ENCODE measurements at regions not wholly inside any gene's neighbourhood (a gene's known extent, or its start where the extent isn't known, plus 50 kb on each side); places are given as distances from the start of the nearest gene placed in this dataset.
A peak's percentile ranks its signal among the peaks of the same experiment; 100 is the strongest.

- Histone ChIP-seq H2AK5ac (ENCODE audit: low read length, severe bottlenecking) (peak overlapping the region; percentile 18), H3K14ac (ENCODE audit: low read length in 2 of 2) (peak overlapping the region in 1 of 2 experiments; percentile 63), H3K9ac (ENCODE audit: low read length) (peak overlapping the region; percentile 87), H2BK15ac (ENCODE audit: low read depth, poor library complexity, severe bottlenecking) (no peak overlapping the region), H3K27ac (ENCODE audit: low read length, poor library complexity, severe bottlenecking) (peak overlapping the region; percentile 61), H2BK120ac (ENCODE audit: low read depth, low read length) (peak overlapping the region; percentile 35), H3K27me3 (ENCODE audit: control insufficient read depth in 1 of 2, insufficient read depth in 1 of 2, low read length in 2 of 2) (no peaks in the 10 kb centered on the region), H2AFZ (ENCODE audit: low read depth, low read length) (no peak overlapping the region), H4K8ac (ENCODE audit: low read length) (no peak overlapping the region), H3K4me3 (ENCODE audit: insufficient read depth in 1 of 2, low read depth in 1 of 2, low read length in 2 of 2) (no peak overlapping the region), H3K4me2 (ENCODE audit: low read length, poor library complexity, severe bottlenecking) (no peak overlapping the region), H3K23ac (ENCODE audit: low read length in 2 of 2) (peak overlapping the region in 1 of 2 experiments; percentile 50), H3K79me1 (replicated peaks; ENCODE audit: low read length, poor library complexity, severe bottlenecking) (peaks cover 10% of the 10 kb centered on the region), H3K36me3 (ENCODE audit: control insufficient read depth in 1 of 2, insufficient read depth in 2 of 2, low read depth in 1 of 2, low read length in 2 of 2) (peaks cover 4 to 53% of the 10 kb centered on the region in 2 experiments), H2BK5ac (ENCODE audit: low read depth, low read length, poor library complexity, severe bottlenecking) (peak overlapping the region; percentile 14), H2BK12ac (ENCODE audit: low read length in 2 of 2) (peak overlapping the region; percentile 38 to 47), H3K9me3 (ENCODE audit: control insufficient read depth, low read length) (no peaks in the 10 kb centered on the region), H3K18ac (ENCODE audit: low read depth in 1 of 2, low read length in 2 of 2) (peak overlapping the region; percentile 63 to 93), H4K91ac (ENCODE audit: low read length) (no peak overlapping the region), H3K4me1 (ENCODE audit: control insufficient read depth, insufficient read depth, low read depth, low read length) (peaks cover 43% of the 10 kb centered on the region), H3K4ac (ENCODE audit: low read depth in 1 of 2, low read length in 2 of 2) (peak overlapping the region; percentile 7 to 79)
- DNase-seq, result peak; percentile 38
- 84% methylated on average over 4 of the region's 4 CpGs for WGBS
Observed at GRCh38 chr9:110124439-110124838, 83.5 kb downstream of the C9orf152 start.

DNA sequence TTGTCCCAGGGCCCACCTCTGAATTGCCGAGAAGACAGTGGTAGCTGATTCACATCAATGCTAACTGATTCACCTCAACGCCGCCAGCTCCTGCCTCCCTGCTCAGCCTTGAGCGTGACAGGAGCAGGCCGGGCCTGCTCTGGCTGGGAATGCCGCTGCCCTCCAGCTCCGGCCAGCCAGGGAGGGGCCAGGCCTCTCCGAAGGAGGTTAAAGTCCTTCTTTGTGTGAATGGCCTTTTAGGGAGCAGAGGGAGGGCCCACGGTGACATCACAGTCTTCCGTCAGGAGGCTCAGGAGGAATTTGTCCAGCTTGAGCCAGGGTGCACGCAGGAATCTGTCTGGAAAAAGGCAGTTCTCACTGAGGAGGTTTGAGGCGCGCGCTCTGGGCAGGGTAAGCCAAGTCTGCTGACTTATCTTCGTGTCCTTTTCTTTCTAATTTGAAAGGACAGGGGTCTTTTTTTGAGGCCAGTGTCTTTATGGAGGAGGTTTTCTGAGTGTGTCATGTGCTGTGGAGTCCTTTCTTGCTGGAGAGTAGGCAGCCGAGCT is 82.7 kb downstream of the C9orf152 start:
- Histone ChIP-seq H3K27me3 (ENCODE audit: control insufficient read depth in 1 of 2, insufficient read depth in 1 of 2, low read length in 2 of 2) (no peaks in the 10 kb centered on the region), H3K9me3 (ENCODE audit: control insufficient read depth, low read length) (no peaks in the 10 kb centered on the region), H3K36me3 (ENCODE audit: control insufficient read depth in 1 of 2, insufficient read depth in 2 of 2, low read depth in 1 of 2, low read length in 2 of 2) (peaks cover 4 to 48% of the 10 kb centered on the region in 2 experiments), H3K4me3 (ENCODE audit: insufficient read depth in 1 of 2, low read depth in 1 of 2, low read length in 2 of 2) (peak overlapping the region in 1 of 2 experiments; percentile 53), H3K14ac (ENCODE audit: low read length in 2 of 2) (no peak overlapping the region), H3K9ac (ENCODE audit: low read length) (peak overlapping the region; percentile 87), H2BK5ac (ENCODE audit: low read depth, low read length, poor library complexity, severe bottlenecking) (no peak overlapping the region), H3K79me1 (replicated peaks; ENCODE audit: low read length, poor library complexity, severe bottlenecking) (peaks cover 7% of the 10 kb centered on the region), H2BK12ac (ENCODE audit: low read length in 2 of 2) (peak overlapping the region in 1 of 2 experiments; percentile 57), H3K18ac (ENCODE audit: low read depth in 1 of 2, low read length in 2 of 2) (peak overlapping the region; percentile 82 to 85), H3K4ac (ENCODE audit: low read depth in 1 of 2, low read length in 2 of 2) (peak overlapping the region in 1 of 2 experiments; percentile 61), H2BK15ac (ENCODE audit: low read depth, poor library complexity, severe bottlenecking) (peak overlapping the region; percentile 44), H3K27ac (ENCODE audit: low read length, poor library complexity, severe bottlenecking) (peak overlapping the region; percentile 95), H3K4me2 (ENCODE audit: low read length, poor library complexity, severe bottlenecking) (peak overlapping the region; percentile 47), H3K23ac (ENCODE audit: low read length in 2 of 2) (no peak overlapping the region), H2BK120ac (ENCODE audit: low read depth, low read length) (peak overlapping the region; percentile 21), H3K4me1 (ENCODE audit: control insufficient read depth, insufficient read depth, low read depth, low read length) (peaks cover 46% of the 10 kb centered on the region), H4K91ac (ENCODE audit: low read length) (no peak overlapping the region), H4K8ac (ENCODE audit: low read length) (peak overlapping the region; percentile 62), H2AFZ (ENCODE audit: low read depth, low read length) (no peak overlapping the region), H2AK5ac (ENCODE audit: low read length, severe bottlenecking) (no peak overlapping the region)
- 7% methylated on average over 15 of the region's 16 CpGs for WGBS
- DNase-seq, result peak; percentile 99

DNA sequence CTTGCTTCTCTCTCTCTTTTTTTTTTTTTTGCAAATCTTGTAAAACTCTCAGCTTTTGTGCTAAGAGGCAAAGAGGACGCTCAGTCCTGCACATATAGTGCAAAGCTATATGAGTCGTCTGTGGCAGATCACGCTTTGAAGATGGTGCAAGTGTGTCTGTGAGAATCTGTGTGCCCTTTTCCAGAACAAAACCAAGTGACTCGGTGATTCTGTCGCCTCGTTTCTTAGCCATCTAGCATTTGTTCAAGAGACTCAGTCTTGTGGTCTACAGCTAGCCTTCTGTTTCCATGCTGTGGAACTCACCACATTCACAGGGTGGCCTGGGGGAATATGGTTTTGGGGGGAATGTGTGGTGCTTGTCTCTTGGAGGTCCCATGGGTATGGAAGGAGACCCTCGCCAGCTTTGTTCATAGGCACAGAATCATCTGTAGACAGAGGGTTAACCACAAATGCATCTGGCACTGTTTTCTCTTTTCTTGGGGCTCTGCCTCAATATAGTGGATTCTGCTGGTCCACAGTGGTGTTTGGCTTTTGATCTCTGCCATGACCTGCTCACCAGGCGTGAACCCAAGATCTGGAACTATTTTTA is 82.1 kb downstream of the C9orf152 start:
- H3K79me1 ChIP-seq (replicated peaks; ENCODE audit: low read length, poor library complexity, severe bottlenecking), result peaks cover 6% of the 10 kb centered on the region
- peaks cover 4 to 51% of the 10 kb centered on the region in 2 experiments for H3K36me3 ChIP-seq (ENCODE audit: control insufficient read depth in 1 of 2, insufficient read depth in 2 of 2, low read depth in 1 of 2, low read length in 2 of 2)
- H3K4me2 ChIP-seq (ENCODE audit: low read length, poor library complexity, severe bottlenecking), result peak overlapping the region; percentile 60
- no peak overlapping the region for H2BK5ac ChIP-seq (ENCODE audit: low read depth, low read length, poor library complexity, severe bottlenecking)
- H3K27me3 ChIP-seq (ENCODE audit: control insufficient read depth in 1 of 2, insufficient read depth in 1 of 2, low read length in 2 of 2), result no peaks in the 10 kb centered on the region
- no peak overlapping the region for H3K14ac ChIP-seq (ENCODE audit: low read length in 2 of 2)
- peak overlapping the region; percentile 21 for H2BK120ac ChIP-seq (ENCODE audit: low read depth, low read length)
- peaks cover 46% of the 10 kb centered on the region for H3K4me1 ChIP-seq (ENCODE audit: control insufficient read depth, insufficient read depth, low read depth, low read length)
- H4K8ac ChIP-seq (ENCODE audit: low read length), result peak overlapping the region; percentile 31
- peak overlapping the region; percentile 75 to 80 for H3K18ac ChIP-seq (ENCODE audit: low read depth in 1 of 2, low read length in 2 of 2)
- H3K9me3 ChIP-seq (ENCODE audit: control insufficient read depth, low read length), result no peaks in the 10 kb centered on the region
- no peak overlapping the region for H2AFZ ChIP-seq (ENCODE audit: low read depth, low read length)
- DNase-seq, result no peak
- H2BK12ac ChIP-seq (ENCODE audit: low read length in 2 of 2), result peak overlapping the region in 1 of 2 experiments; percentile 96
- peak overlapping the region; percentile 26 for H2BK15ac ChIP-seq (ENCODE audit: low read depth, poor library complexity, severe bottlenecking)
- H4K91ac ChIP-seq (ENCODE audit: low read length), result peak overlapping the region; percentile 40
- no peak overlapping the region for H3K23ac ChIP-seq (ENCODE audit: low read length in 2 of 2)
- H2AK5ac ChIP-seq (ENCODE audit: low read length, severe bottlenecking), result peak overlapping the region; percentile 72
- WGBS, result 52% methylated on average over 8 of the region's 8 CpGs
- H3K9ac ChIP-seq (ENCODE audit: low read length), result peak overlapping the region; percentile 87
- peak overlapping the region in 1 of 2 experiments; percentile 60 for H3K4ac ChIP-seq (ENCODE audit: low read depth in 1 of 2, low read length in 2 of 2)
- H3K4me3 ChIP-seq (ENCODE audit: insufficient read depth in 1 of 2, low read depth in 1 of 2, low read length in 2 of 2), result peak overlapping the region in 1 of 2 experiments; percentile 53
- H3K27ac ChIP-seq (ENCODE audit: low read length, poor library complexity, severe bottlenecking), result peak overlapping the region; percentile 95

DNA sequence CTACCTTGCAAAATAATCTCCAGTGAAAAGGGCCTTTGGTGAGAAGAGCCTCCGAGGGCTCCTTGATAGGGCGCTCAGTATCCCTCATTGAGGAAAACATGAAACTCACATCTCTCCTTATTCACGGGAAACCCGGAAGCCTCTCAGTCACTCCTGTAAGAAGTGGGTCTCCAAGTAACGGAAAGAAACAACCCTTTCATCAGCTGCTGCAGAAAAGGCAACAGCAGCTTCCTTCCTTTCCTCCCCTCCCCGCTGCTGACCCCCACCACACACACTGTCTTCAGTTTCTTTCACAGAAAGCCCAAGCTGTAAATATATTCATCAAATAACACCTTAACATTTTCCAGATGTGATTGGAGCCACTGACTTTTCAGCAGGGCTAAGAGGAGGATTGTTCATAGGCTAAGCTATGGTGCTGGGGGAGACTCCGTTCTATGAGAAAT is 81.4 kb downstream of the C9orf152 start:
- Histone ChIP-seq H4K8ac (ENCODE audit: low read length) (peak overlapping the region; percentile 35), H2BK120ac (ENCODE audit: low read depth, low read length) (peak overlapping the region; percentile 66), H4K91ac (ENCODE audit: low read length) (no peak overlapping the region), H2AFZ (ENCODE audit: low read depth, low read length) (no peak overlapping the region), H2BK12ac (ENCODE audit: low read length in 2 of 2) (peak overlapping the region in 1 of 2 experiments; percentile 26), H3K23ac (ENCODE audit: low read length in 2 of 2) (peak overlapping the region in 1 of 2 experiments; percentile 54), H3K4me2 (ENCODE audit: low read length, poor library complexity, severe bottlenecking) (peak overlapping the region; percentile 33), H3K18ac (ENCODE audit: low read depth in 1 of 2, low read length in 2 of 2) (peak overlapping the region; percentile 58 to 80), H2AK5ac (ENCODE audit: low read length, severe bottlenecking) (peak overlapping the region; percentile 72), H3K14ac (ENCODE audit: low read length in 2 of 2) (no peak overlapping the region), H2BK5ac (ENCODE audit: low read depth, low read length, poor library complexity, severe bottlenecking) (no peak overlapping the region), H3K27ac (ENCODE audit: low read length, poor library complexity, severe bottlenecking) (peak overlapping the region; percentile 95), H3K4me3 (ENCODE audit: insufficient read depth in 1 of 2, low read depth in 1 of 2, low read length in 2 of 2) (peak overlapping the region in 1 of 2 experiments; percentile 52), H3K79me1 (replicated peaks; ENCODE audit: low read length, poor library complexity, severe bottlenecking) (peaks cover 2% of the 10 kb centered on the region), H3K27me3 (ENCODE audit: control insufficient read depth in 1 of 2, insufficient read depth in 1 of 2, low read length in 2 of 2) (no peaks in the 10 kb centered on the region), H3K4me1 (ENCODE audit: control insufficient read depth, insufficient read depth, low read depth, low read length) (peaks cover 42% of the 10 kb centered on the region), H2BK15ac (ENCODE audit: low read depth, poor library complexity, severe bottlenecking) (peak overlapping the region; percentile 71), H3K9me3 (ENCODE audit: control insufficient read depth, low read length) (no peaks in the 10 kb centered on the region), H3K36me3 (ENCODE audit: control insufficient read depth in 1 of 2, insufficient read depth in 2 of 2, low read depth in 1 of 2, low read length in 2 of 2) (peaks cover 0 to 45% of the 10 kb centered on the region in 2 experiments), H3K9ac (ENCODE audit: low read length) (peak overlapping the region; percentile 87), H3K4ac (ENCODE audit: low read depth in 1 of 2, low read length in 2 of 2) (peak overlapping the region; percentile 5 to 64)
- 48% methylated on average over 7 of the region's 7 CpGs for WGBS
- peak; percentile 79 for DNase-seq
